ENCODE measurements at regions not wholly inside any gene's neighbourhood (a gene's known extent, or its start where the extent isn't known, plus 50 kb on each side); places are given as distances from the start of the nearest gene placed in this dataset.
"Not testable (repeated sequence)": the region's sequence is repeated elsewhere in the genome, so short reads cannot be mapped to it uniquely, and the experiment has no call there.

- Mint-ChIP-seq H3K27me3 (no peaks in the 10 kb centered on the region), H3K9me3 (peaks cover 0 to 2% (median 0%) of the 10 kb centered on the region in 3 donors), H3K27ac (no peak overlapping the region)
Observed at GRCh38 chr4:115505326-115505725, 391.9 kb upstream of the NDST4 start.

GRCh38 chr4:115501656-115502055, 388.2 kb upstream of the NDST4 start:
- Mint-ChIP-seq H3K4me1 (no peaks in the 10 kb centered on the region), H3K36me3 (no peaks in the 10 kb centered on the region), H3K4me3 (peak overlapping the region in 1 of 4 donors; percentile 5), H3K27ac (no peak overlapping the region), H3K27me3 (no peaks in the 10 kb centered on the region), H3K9me3 (peaks cover 0 to 2% (median 0%) of the 10 kb centered on the region in 3 donors)

More at GRCh38 chr4:115505326-115505725, 391.9 kb upstream of the NDST4 start:
- Mint-ChIP-seq H3K4me3 (no peak overlapping the region), H3K4me1 (no peaks in the 10 kb centered on the region), H3K36me3 (no peaks in the 10 kb centered on the region)

- not testable (repeated sequence) for H3K4me1 Mint-ChIP-seq, H3K27me3 Mint-ChIP-seq, H3K4me3 Mint-ChIP-seq, H3K36me3 Mint-ChIP-seq, H3K27ac Mint-ChIP-seq
- peaks cover 2 to 10% (median 5%) of the 10 kb centered on the region in 3 donors for H3K9me3 Mint-ChIP-seq
Observed at GRCh38 chr4:115493770-115494169, 380.4 kb upstream of the NDST4 start.

- Mint-ChIP-seq H3K4me3 (no peak overlapping the region), H3K36me3 (no peaks in the 10 kb centered on the region), H3K27me3 (no peaks in the 10 kb centered on the region), H3K4me1 (peaks cover 0 to 4% (median 0%) of the 10 kb centered on the region in 3 donors), H3K9me3 (peaks cover 2 to 10% (median 5%) of the 10 kb centered on the region in 3 donors), H3K27ac (no peak overlapping the region)
Observed at GRCh38 chr4:115491686-115492085, 378.3 kb upstream of the NDST4 start.

- Mint-ChIP-seq H3K27ac (no peak overlapping the region), H3K9me3 (peaks cover 3 to 9% (median 5%) of the 10 kb centered on the region in 3 donors), H3K27me3 (no peaks in the 10 kb centered on the region), H3K36me3 (no peaks in the 10 kb centered on the region), H3K4me1 (peaks cover 0 to 4% (median 0%) of the 10 kb centered on the region in 3 donors), H3K4me3 (no peak overlapping the region)
Observed at GRCh38 chr4:115489279-115489678, 375.9 kb upstream of the NDST4 start.

- no peaks in the 10 kb centered on the region for H3K36me3 Mint-ChIP-seq
- peaks cover 3 to 6% (median 5%) of the 10 kb centered on the region in 3 donors for H3K9me3 Mint-ChIP-seq
- peaks cover 0 to 2% (median 0%) of the 10 kb centered on the region in 3 donors for H3K4me1 Mint-ChIP-seq
- no peaks in the 10 kb centered on the region for H3K27me3 Mint-ChIP-seq
- no peak overlapping the region for H3K27ac Mint-ChIP-seq
- H3K4me3 Mint-ChIP-seq, result no peak overlapping the region
Observed at GRCh38 chr4:115485402-115485801, 372.0 kb upstream of the NDST4 start.

- Mint-ChIP-seq H3K4me1 (peaks cover 0 to 2% (median 0%) of the 10 kb centered on the region in 3 donors), H3K27ac (no peak overlapping the region), H3K9me3 (peaks cover 0 to 6% (median 1%) of the 10 kb centered on the region in 3 donors)
Observed at GRCh38 chr4:115484479-115484878, 371.1 kb upstream of the NDST4 start.

GRCh38 chr4:115470763-115471162, 357.3 kb upstream of the NDST4 start:
- no peaks in the 10 kb centered on the region for H3K4me1 Mint-ChIP-seq
- peaks cover 0 to 6% (median 0%) of the 10 kb centered on the region in 3 donors for H3K9me3 Mint-ChIP-seq
- no peak overlapping the region for H3K27ac Mint-ChIP-seq
- H3K27me3 Mint-ChIP-seq, result no peaks in the 10 kb centered on the region
- no peak overlapping the region for H3K4me3 Mint-ChIP-seq
- no peaks in the 10 kb centered on the region for H3K36me3 Mint-ChIP-seq

More at GRCh38 chr4:115484479-115484878, 371.1 kb upstream of the NDST4 start:
- H3K36me3 Mint-ChIP-seq, result no peaks in the 10 kb centered on the region
- no peak overlapping the region for H3K4me3 Mint-ChIP-seq
- no peaks in the 10 kb centered on the region for H3K27me3 Mint-ChIP-seq

GRCh38 chr4:115459301-115459700, 345.9 kb upstream of the NDST4 start:
- not testable (repeated sequence) for H3K9me3 Mint-ChIP-seq, H3K4me1 Mint-ChIP-seq, H3K27ac Mint-ChIP-seq, H3K36me3 Mint-ChIP-seq, H3K27me3 Mint-ChIP-seq, H3K4me3 Mint-ChIP-seq

- no peak overlapping the region for H3K4me3 Mint-ChIP-seq
Observed at GRCh38 chr4:115456231-115456630, 342.8 kb upstream of the NDST4 start.

GRCh38 chr4:115454228-115454627, 340.8 kb upstream of the NDST4 start:
- Mint-ChIP-seq H3K36me3 (no peaks in the 10 kb centered on the region), H3K9me3 (peaks cover 0 to 1% (median 0%) of the 10 kb centered on the region in 3 donors), H3K27me3 (no peaks in the 10 kb centered on the region), H3K4me1 (no peaks in the 10 kb centered on the region), H3K27ac (no peak overlapping the region), H3K4me3 (no peak overlapping the region)

More at GRCh38 chr4:115456231-115456630, 342.8 kb upstream of the NDST4 start:
- Mint-ChIP-seq H3K27me3 (no peaks in the 10 kb centered on the region), H3K9me3 (peaks cover 0 to 2% (median 1%) of the 10 kb centered on the region in 3 donors), H3K36me3 (no peaks in the 10 kb centered on the region), H3K27ac (no peak overlapping the region), H3K4me1 (no peaks in the 10 kb centered on the region)

GRCh38 chr4:115453416-115453815, 340.0 kb upstream of the NDST4 start:
- no peaks in the 10 kb centered on the region for H3K36me3 Mint-ChIP-seq
- peaks cover 0 to 3% (median 1%) of the 10 kb centered on the region in 3 donors for H3K9me3 Mint-ChIP-seq
- H3K27ac Mint-ChIP-seq, result no peak overlapping the region
- no peaks in the 10 kb centered on the region for H3K27me3 Mint-ChIP-seq
- no peaks in the 10 kb centered on the region for H3K4me1 Mint-ChIP-seq
- no peak overlapping the region for H3K4me3 Mint-ChIP-seq

GRCh38 chr4:115452229-115452628, 338.8 kb upstream of the NDST4 start:
- not testable (repeated sequence) for H3K4me1 Mint-ChIP-seq, H3K27me3 Mint-ChIP-seq, H3K4me3 Mint-ChIP-seq, H3K9me3 Mint-ChIP-seq, H3K36me3 Mint-ChIP-seq, H3K27ac Mint-ChIP-seq

- H3K4me1 Mint-ChIP-seq, result no peaks in the 10 kb centered on the region
- H3K27me3 Mint-ChIP-seq, result no peaks in the 10 kb centered on the region
- no peak overlapping the region for H3K4me3 Mint-ChIP-seq
- peaks cover 3 to 5% (median 4%) of the 10 kb centered on the region in 3 donors for H3K9me3 Mint-ChIP-seq
- no peak overlapping the region for H3K27ac Mint-ChIP-seq
- H3K36me3 Mint-ChIP-seq, result peaks cover 1% of the 10 kb centered on the region
Observed at GRCh38 chr4:115437739-115438138, 324.3 kb upstream of the NDST4 start.

- Mint-ChIP-seq H3K4me3 (no peak overlapping the region), H3K27ac (no peak overlapping the region), H3K9me3 (peaks cover 0 to 9% (median 2%) of the 10 kb centered on the region in 3 donors), H3K27me3 (no peaks in the 10 kb centered on the region), H3K4me1 (no peaks in the 10 kb centered on the region), H3K36me3 (peaks cover 1% of the 10 kb centered on the region)
Observed at GRCh38 chr4:115433491-115433890, 320.1 kb upstream of the NDST4 start.

- H3K27ac Mint-ChIP-seq, result no peak overlapping the region
- no peaks in the 10 kb centered on the region for H3K4me1 Mint-ChIP-seq
- H3K36me3 Mint-ChIP-seq, result peaks cover 1% of the 10 kb centered on the region
- H3K27me3 Mint-ChIP-seq, result no peaks in the 10 kb centered on the region
- no peak overlapping the region for H3K4me3 Mint-ChIP-seq
- peaks cover 0 to 9% (median 2%) of the 10 kb centered on the region in 3 donors for H3K9me3 Mint-ChIP-seq
Observed at GRCh38 chr4:115430024-115430423, 316.6 kb upstream of the NDST4 start.
